Neural crest cell (in vitro differentiated cells): ENCODE measurements at regions not wholly inside any gene's neighbourhood (a gene's known extent, or its start where the extent isn't known, plus 50 kb on each side); places are given as distances from the start of the nearest gene placed in this dataset.

Experiments used
- DNase-seq: peaks from one replicate; pipeline ENCODE4 v3.0.0; 2021; ENCODE audit warnings: low read depth, mixed read lengths, low spot score
- H3K27ac Mint-ChIP-seq: one replicate; pipeline ENCODE4 v1.8.0; 2021; ENCODE audit warnings: mild to moderate bottlenecking, mixed read lengths; ENCODE audit not compliant: unreplicated experiment
- H3K27me3 Mint-ChIP-seq: 2 replicates; pipeline ENCODE4 v1.8.0; 2021; ENCODE audit warnings: low read depth, mild to moderate bottlenecking, mixed read lengths
- H3K36me3 Mint-ChIP-seq: 2 replicates; pipeline ENCODE4 v1.8.0; 2021; ENCODE audit warnings: low read depth, mild to moderate bottlenecking, mixed read lengths
- H3K4me1 Mint-ChIP-seq: 2 replicates; pipeline ENCODE4 v1.8.0; 2021; ENCODE audit warnings: mixed read lengths
- H3K4me3 Mint-ChIP-seq: one replicate; pipeline ENCODE4 v1.8.0; 2021; ENCODE audit warnings: mild to moderate bottlenecking, mixed read lengths
- H3K9me3 Mint-ChIP-seq: 2 replicates; pipeline ENCODE4 v1.8.0; 2021; ENCODE audit warnings: mixed read lengths
- CTCF ChIP-seq: fragments of 200-600 bp; sonication (generic); conservative IDR thresholded peaks from 2 replicates; pipeline ENCODE4 v1.5.0; 2021; ENCODE audit warnings: antibody characterized with exemption, mild to moderate bottlenecking

GRCh38 chr16:63096857-63097256 lies 1060.6 kb upstream of the CDH8 start:
- Mint-ChIP-seq H3K36me3 (no peaks in the 10 kb centered on the region), H3K4me1 (peaks cover 9% of the 10 kb centered on the region), H3K27me3 (no peaks in the 10 kb centered on the region), H3K4me3 (no peak overlapping the region), H3K9me3 (no peaks in the 10 kb centered on the region), H3K27ac (no peak overlapping the region)
- TF ChIP-seq CTCF = no peak
- DNase-seq = no peak

GRCh38 chr16:63092736-63093135 lies 1056.5 kb upstream of the CDH8 start:
- H3K4me1 Mint-ChIP-seq = no peaks in the 10 kb centered on the region
- H3K4me3 Mint-ChIP-seq = no peak overlapping the region
- TF ChIP-seq CTCF = no peak
- no peak for DNase-seq
- H3K9me3 Mint-ChIP-seq = no peaks in the 10 kb centered on the region
- no peaks in the 10 kb centered on the region for H3K27me3 Mint-ChIP-seq
- no peak overlapping the region for H3K27ac Mint-ChIP-seq
- H3K36me3 Mint-ChIP-seq = no peaks in the 10 kb centered on the region

GRCh38 chr16:63082101-63082500 lies 1045.9 kb upstream of the CDH8 start:
- Mint-ChIP-seq H3K9me3 (peaks cover 3% of the 10 kb centered on the region), H3K4me1 (no peaks in the 10 kb centered on the region), H3K27ac (no peak overlapping the region), H3K36me3 (no peaks in the 10 kb centered on the region), H3K27me3 (no peaks in the 10 kb centered on the region), H3K4me3 (no peak overlapping the region)
- DNase-seq = no peak
- TF ChIP-seq CTCF = no peak

- DNase-seq = no peak
- Mint-ChIP-seq H3K27me3 (no peaks in the 10 kb centered on the region), H3K27ac (no peak overlapping the region), H3K9me3 (peaks cover 4% of the 10 kb centered on the region), H3K4me3 (no peak overlapping the region), H3K4me1 (no peaks in the 10 kb centered on the region), H3K36me3 (no peaks in the 10 kb centered on the region)
- TF ChIP-seq CTCF = no peak
Observed at GRCh38 chr16:63080746-63081145, 1044.5 kb upstream of the CDH8 start.

- no peak overlapping the region for H3K4me3 Mint-ChIP-seq
- peaks cover 2% of the 10 kb centered on the region for H3K9me3 Mint-ChIP-seq
- TF ChIP-seq CTCF = no peak
- no peaks in the 10 kb centered on the region for H3K27me3 Mint-ChIP-seq
- H3K36me3 Mint-ChIP-seq = no peaks in the 10 kb centered on the region
- no peak for DNase-seq
- H3K27ac Mint-ChIP-seq = no peak overlapping the region
- peaks cover 14% of the 10 kb centered on the region for H3K4me1 Mint-ChIP-seq
Observed at GRCh38 chr16:63069047-63069446, 1032.8 kb upstream of the CDH8 start.

- no peak for TF ChIP-seq CTCF
- peaks cover 2% of the 10 kb centered on the region for H3K9me3 Mint-ChIP-seq
- H3K27ac Mint-ChIP-seq = no peak overlapping the region
- no peaks in the 10 kb centered on the region for H3K36me3 Mint-ChIP-seq
- no peaks in the 10 kb centered on the region for H3K27me3 Mint-ChIP-seq
- no peak overlapping the region for H3K4me3 Mint-ChIP-seq
- no peak for DNase-seq
- H3K4me1 Mint-ChIP-seq = peaks cover 14% of the 10 kb centered on the region
Observed at GRCh38 chr16:63067141-63067540, 1030.9 kb upstream of the CDH8 start.
